ENCODE measurements at regions not wholly inside any gene's neighbourhood (a gene's known extent, or its start where the extent isn't known, plus 50 kb on each side); places are given as distances from the start of the nearest gene placed in this dataset.
"Not testable (repeated sequence)": the region's sequence is repeated elsewhere in the genome, so short reads cannot be mapped to it uniquely, and the experiment has no call there.

GRCh38 chr5:18662231-18662630 lies 1028.0 kb downstream of the TAF11L14 start:
- no peak overlapping the region for H3K4me2 ChIP-seq (replicated peaks; ENCODE audit: extremely low read depth, low read length, poor library complexity, severe bottlenecking)
- H3K9me3 ChIP-seq (replicated peaks in 1 of 2; ENCODE audit: control insufficient read depth in 1 of 2, insufficient read depth in 1 of 2, low read length in 2 of 2) = peaks cover 0 to 4% of the 10 kb centered on the region in 2 donors
- 100% methylated on average over 1 of the region's 2 CpGs for WGBS (ENCODE audit: insufficient coverage)
- H3K27ac Mint-ChIP-seq = no peak overlapping the region
- intact Hi-C loops (cut with micrococcal nuclease) = no loop called here
- no peaks in the 10 kb centered on the region for H3K36me3 ChIP-seq (replicated peaks in 1 of 2; ENCODE audit: control insufficient read depth in 1 of 2, insufficient read depth in 2 of 2, low read length in 2 of 2)
- H3K4me3 ChIP-seq (replicated peaks in 1 of 3; ENCODE audit: low read depth in 2 of 3, low read length in 3 of 3) = no peak overlapping the region
- H3K4me1 Mint-ChIP-seq = no peaks in the 10 kb centered on the region
- no peaks in the 10 kb centered on the region for H3K4me1 ChIP-seq (ENCODE audit: control insufficient read depth in 1 of 2, insufficient read depth in 2 of 2, low read length in 2 of 2)
- H2AFZ ChIP-seq (ENCODE audit: insufficient read depth, low read depth, low read length, poor library complexity, severe bottlenecking) = no peak overlapping the region
- H4K20me1 ChIP-seq (ENCODE audit: insufficient read depth, low read length) = no peaks in the 10 kb centered on the region
- no peaks in the 10 kb centered on the region for H3K27me3 ChIP-seq (ENCODE audit: control insufficient read depth in 2 of 2, insufficient read depth in 2 of 2, low read length in 2 of 2)
- H3K79me2 ChIP-seq (ENCODE audit: insufficient read depth, low read length) = no peaks in the 10 kb centered on the region
- peaks cover 0 to 3% (median 0%) of the 10 kb centered on the region in 7 donors for H3K9me3 Mint-ChIP-seq
- no peak for DNase-seq
- no peak for TF ChIP-seq CTCF (IDR thresholded peaks at IDR 0.05)
- H3K36me3 Mint-ChIP-seq = no peaks in the 10 kb centered on the region
- no peak overlapping the region for H3K27ac ChIP-seq (ENCODE audit: low read depth in 1 of 2, low read length in 2 of 2)
- H3K4me3 Mint-ChIP-seq = no peak overlapping the region
- H3K9ac ChIP-seq (ENCODE audit: insufficient read depth, low read length, poor library complexity, severe bottlenecking) = no peak overlapping the region
- H3K27me3 Mint-ChIP-seq (ENCODE audit: low read depth in 3 of 3) = no peaks in the 10 kb centered on the region

GRCh38 chr5:18674212-18674611 lies 1040.0 kb downstream of the TAF11L14 start:
- H3K4me3 Mint-ChIP-seq; DNase-seq; H3K4me3 ChIP-seq (replicated peaks in 1 of 3; ENCODE audit: low read depth in 2 of 3, low read length in 3 of 3); H3K36me3 Mint-ChIP-seq; H4K20me1 ChIP-seq (ENCODE audit: insufficient read depth, low read length); H3K27ac ChIP-seq (ENCODE audit: low read depth in 1 of 2, low read length in 2 of 2); H3K27ac Mint-ChIP-seq; H2AFZ ChIP-seq (ENCODE audit: insufficient read depth, low read depth, low read length, poor library complexity, severe bottlenecking); H3K27me3 ChIP-seq (ENCODE audit: control insufficient read depth in 2 of 2, insufficient read depth in 2 of 2, low read length in 2 of 2); H3K36me3 ChIP-seq (replicated peaks in 1 of 2; ENCODE audit: control insufficient read depth in 1 of 2, insufficient read depth in 2 of 2, low read length in 2 of 2); H3K4me1 ChIP-seq (ENCODE audit: control insufficient read depth in 1 of 2, insufficient read depth in 2 of 2, low read length in 2 of 2); H3K79me2 ChIP-seq (ENCODE audit: insufficient read depth, low read length); H3K4me1 Mint-ChIP-seq; H3K9ac ChIP-seq (ENCODE audit: insufficient read depth, low read length, poor library complexity, severe bottlenecking); H3K27me3 Mint-ChIP-seq (ENCODE audit: low read depth in 3 of 3); H3K9me3 ChIP-seq (replicated peaks in 1 of 2; ENCODE audit: control insufficient read depth in 1 of 2, insufficient read depth in 1 of 2, low read length in 2 of 2); H3K4me2 ChIP-seq (replicated peaks; ENCODE audit: extremely low read depth, low read length, poor library complexity, severe bottlenecking); intact Hi-C loops (cut with micrococcal nuclease): not testable (repeated sequence)
- peaks cover 3 to 26% (median 17%) of the 10 kb centered on the region in 7 donors for H3K9me3 Mint-ChIP-seq
- 100% methylated on average over 2 of the region's 4 CpGs for WGBS (ENCODE audit: insufficient coverage)

Data from CD14-positive monocyte (primary cell).